NCI-H526 (cell line): ENCODE measurements at regions not wholly inside any gene's neighbourhood (a gene's known extent, or its start where the extent isn't known, plus 50 kb on each side); places are given as distances from the start of the nearest gene placed in this dataset.
A peak's percentile ranks its signal among the peaks of the same experiment; 100 is the strongest.
"Not testable (repeated sequence)": the region's sequence is repeated elsewhere in the genome, so short reads cannot be mapped to it uniquely, and the experiment has no call there.

Experiments used
- DNase-seq, 2 experiments: peaks; one replicate each; lab custom pipeline; 2025; lab: John Stamatoyannopoulos, UW

GRCh38 chr6:55058682-55059081 lies 115.6 kb upstream of the HCRTR2 start:
- DNase-seq = no peak

- DNase-seq = no peak
Observed at GRCh38 chr6:55064711-55065420, 109.4 kb upstream of the HCRTR2 start.

- peak; percentile 28 to 55 for DNase-seq
Observed at GRCh38 chr6:55069132-55069781, 105.1 kb upstream of the HCRTR2 start.

- DNase-seq = no peak
Observed at GRCh38 chr6:55082021-55082420, 92.3 kb upstream of the HCRTR2 start.

- not testable (repeated sequence) for DNase-seq
Observed at GRCh38 chr6:55088011-55088410, 86.3 kb upstream of the HCRTR2 start.

- no peak for DNase-seq
Observed at GRCh38 chr6:55088902-55089301, 85.4 kb upstream of the HCRTR2 start.

GRCh38 chr6:55089325-55089724 lies 85.0 kb upstream of the HCRTR2 start:
- no peak for DNase-seq

- DNase-seq = no peak
Observed at GRCh38 chr6:55100686-55101085, 73.6 kb upstream of the HCRTR2 start.

GRCh38 chr6:55101157-55101556 lies 73.2 kb upstream of the HCRTR2 start:
- DNase-seq = no peak

- DNase-seq = peak in 1 of 2 experiments; percentile 29
Observed at GRCh38 chr6:55108134-55109130, 65.9 kb upstream of the HCRTR2 start.

- no peak for DNase-seq
Observed at GRCh38 chr6:55117267-55117666, 57.0 kb upstream of the HCRTR2 start.

- not testable (repeated sequence) for DNase-seq
Observed at GRCh38 chr6:55124241-55124640, 50.1 kb upstream of the HCRTR2 start.
